ENCODE measurements at regions not wholly inside any gene's neighbourhood (a gene's known extent, or its start where the extent isn't known, plus 50 kb on each side); places are given as distances from the start of the nearest gene placed in this dataset.
"Not testable (repeated sequence)": the region's sequence is repeated elsewhere in the genome, so short reads cannot be mapped to it uniquely, and the experiment has no call there.

DNA sequence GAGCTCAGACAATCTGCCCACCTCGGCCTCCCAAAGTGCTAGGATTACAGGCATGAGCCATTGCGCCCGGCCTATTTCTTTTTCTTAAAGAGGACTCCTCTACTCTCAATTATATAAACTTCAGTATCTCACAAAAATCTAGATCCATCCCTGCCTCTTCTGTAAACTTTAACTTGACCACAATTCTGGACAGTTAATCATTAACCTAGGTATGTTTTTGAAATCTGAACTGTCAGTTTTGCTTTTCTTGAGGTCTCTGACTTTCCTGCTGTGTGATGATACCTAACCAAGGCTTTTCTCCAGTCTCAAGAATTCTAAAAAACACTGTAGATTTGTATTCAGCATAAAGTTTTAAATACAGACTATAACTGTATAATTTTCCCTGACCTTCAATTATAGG lies 388.2 kb upstream of the SYNCRIP start:
- no peak for DNase-seq

DNA sequence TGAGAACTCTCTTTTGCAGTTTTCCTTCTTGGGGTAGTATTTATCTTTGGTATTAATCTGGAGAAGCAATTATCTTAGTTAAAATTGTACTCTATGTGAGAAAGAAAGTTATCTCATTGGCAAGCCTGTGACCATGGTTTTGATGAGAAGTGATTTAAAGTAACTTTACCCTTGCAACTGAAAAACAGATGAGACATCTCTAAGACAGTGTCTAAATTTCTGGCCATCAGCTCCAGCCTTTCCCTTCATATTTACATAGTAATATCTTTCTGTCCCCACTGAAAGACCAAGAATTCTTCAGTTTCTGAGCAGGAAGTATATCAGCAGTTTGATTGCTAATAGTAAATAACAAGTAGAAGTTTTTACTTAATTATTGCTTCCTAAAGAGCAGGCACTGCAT lies 386.1 kb upstream of the SYNCRIP start:
- DNase-seq = no peak

DNA sequence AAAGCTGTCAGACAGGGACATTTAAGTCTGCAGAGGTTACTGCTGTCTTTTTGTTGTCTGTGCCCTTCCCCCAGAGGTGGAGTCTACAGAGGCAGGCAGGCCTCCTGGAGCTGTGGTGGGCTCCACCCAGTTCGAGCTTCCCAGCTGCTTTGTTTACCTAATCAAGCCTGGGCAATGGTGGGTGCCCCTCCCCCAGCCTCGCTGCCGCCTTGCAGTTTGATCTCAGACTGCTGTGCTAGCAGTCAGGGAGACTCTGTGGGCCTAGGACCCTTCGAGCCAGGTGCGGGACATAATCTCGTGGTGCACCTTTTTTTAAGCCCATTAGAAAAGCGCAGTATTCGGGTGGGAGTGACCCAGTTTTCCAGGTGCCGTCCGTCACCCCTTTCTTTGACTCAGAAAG lies 384.2 kb upstream of the SYNCRIP start:
- not testable (repeated sequence) for DNase-seq

DNA sequence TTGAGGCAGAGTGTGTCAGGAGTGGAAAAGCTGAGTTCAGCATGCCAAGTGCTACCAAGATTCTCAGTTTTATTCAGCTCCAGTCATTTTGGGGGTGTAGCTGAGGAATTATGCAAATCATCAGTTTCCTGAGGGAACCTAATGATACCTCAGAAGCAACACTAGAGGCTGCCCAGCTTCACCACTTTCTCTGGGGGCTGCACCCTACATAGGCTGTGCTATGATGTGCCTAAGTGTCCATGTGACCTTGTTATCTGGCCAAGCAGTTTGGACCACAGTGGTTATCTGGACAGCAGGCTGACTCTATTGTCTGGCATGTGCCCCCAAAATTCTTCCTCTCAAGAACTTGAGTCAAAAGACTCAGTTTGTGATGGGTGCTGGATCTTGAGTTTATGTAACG lies 374.6 kb upstream of the SYNCRIP start:
- no peak for DNase-seq

DNA sequence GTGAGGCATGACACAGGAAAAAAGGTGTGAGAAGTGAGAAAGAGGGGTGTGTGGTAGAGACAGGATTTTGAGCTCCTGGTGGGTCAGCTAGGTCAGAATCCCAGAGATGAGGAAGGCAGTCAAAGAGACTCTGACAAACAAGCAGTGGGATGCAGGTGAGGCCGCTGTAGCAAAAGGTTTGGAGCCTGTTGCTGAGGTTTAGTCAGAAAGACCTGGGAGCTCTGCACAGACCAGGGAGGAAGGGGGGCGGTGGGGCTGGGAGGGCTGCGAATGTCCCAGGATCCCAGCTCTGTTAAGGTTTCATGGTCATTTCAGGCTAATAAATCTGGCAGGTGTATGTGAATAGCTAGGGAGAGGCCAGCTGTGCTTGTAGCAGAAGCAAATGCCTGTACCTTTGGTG lies 373.9 kb upstream of the SYNCRIP start:
- no peak for DNase-seq

DNA sequence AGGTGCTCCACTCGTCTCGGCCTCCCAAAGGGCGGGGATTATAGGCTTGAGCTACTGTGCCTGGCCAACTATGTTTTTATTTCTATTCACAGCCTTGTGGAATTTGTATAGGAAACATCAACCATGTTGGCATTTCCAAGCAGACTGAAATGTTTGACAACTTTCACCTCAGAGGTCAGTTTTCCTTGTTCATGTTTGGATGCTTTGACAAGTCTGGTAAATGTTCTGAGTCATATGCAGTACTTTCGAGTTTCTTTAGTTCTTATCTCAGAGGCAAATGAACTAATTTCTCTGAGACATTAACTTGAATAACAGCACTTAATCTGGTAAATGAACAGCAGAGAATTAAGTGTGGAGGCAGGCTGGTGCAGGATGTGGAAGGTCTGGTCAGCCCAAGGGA lies 373.4 kb upstream of the SYNCRIP start:
- no peak for DNase-seq

DNA sequence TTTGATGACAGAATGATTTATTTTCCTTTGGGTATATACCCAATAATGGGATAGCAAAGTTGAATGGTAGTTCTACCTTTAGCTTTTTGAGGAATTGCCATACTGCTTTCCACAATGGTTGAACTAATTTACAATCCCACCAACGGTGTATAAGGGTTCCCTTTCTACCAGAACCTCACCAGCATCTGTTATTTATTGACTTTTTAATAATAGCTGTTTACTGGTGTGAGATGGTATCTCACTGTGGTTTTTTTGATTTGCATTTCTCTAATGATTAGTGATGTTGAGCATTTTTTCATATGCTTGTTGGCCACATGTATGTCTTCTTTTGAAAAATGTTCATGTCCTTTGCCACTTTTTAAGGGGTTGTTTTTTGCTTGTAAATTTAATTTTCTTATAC lies 370.3 kb upstream of the SYNCRIP start:
- not testable (repeated sequence) for DNase-seq

DNA sequence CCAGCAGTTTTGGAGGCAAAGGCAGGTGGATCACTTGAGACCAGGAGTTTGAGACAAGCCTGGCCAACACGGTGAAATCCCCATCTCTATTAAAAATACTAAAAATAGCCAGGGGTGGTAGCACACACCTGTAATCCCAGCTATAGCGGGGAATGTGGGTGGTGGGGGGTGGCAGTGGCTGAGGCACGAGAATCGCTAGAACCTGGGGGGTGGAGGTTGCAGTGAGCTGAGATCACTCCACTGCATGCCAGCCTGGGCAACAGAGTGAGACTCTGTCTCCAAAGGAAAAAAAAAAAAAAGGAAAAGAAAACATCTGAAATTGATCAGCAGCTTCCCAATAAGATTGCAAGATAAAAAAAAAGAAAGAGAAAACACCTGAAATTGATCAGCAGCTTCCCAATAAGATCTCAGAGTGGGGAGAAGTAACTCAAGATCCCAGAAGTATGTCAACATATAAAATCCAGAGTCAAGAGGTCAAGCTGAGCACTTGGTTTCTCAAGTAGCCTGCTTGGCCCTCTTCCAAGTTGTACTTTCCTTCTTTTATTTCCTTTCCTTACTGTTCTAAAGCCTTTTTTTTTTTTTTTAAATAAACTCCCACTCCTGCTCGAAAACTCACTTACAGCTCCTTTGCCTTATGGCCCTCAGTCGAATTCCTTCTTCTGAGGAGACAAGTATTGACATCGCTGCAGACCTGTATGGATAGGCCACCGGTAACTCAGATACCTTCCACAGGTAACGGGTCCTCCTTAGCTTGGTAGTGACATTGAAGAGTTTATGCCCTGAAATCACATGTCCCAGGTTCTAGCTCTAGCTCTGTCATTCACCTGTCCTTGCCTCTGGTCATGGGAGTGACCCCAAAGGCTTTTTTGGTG lies 368.5 kb upstream of the SYNCRIP start:
- no peak for DNase-seq

DNA sequence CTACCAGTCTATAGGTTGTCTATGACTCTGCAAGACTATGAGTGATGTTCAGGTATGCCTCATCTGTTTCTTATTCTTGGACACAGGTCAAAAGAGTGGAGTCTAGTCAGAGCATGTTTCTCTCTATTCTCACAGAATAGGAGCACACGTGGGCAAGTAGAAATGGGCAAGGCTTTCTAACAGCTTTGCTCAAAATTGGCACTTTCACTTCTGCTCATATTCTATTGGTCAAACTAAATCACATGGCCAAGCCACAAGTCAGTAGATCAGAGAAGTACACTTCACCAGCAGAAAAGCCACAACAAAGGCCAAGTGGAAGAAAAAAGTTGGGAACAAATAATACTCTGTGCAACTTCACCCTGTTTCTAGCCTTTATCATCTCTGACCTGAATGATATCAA lies 354.5 kb upstream of the SYNCRIP start:
- DNase-seq = no peak

DNA sequence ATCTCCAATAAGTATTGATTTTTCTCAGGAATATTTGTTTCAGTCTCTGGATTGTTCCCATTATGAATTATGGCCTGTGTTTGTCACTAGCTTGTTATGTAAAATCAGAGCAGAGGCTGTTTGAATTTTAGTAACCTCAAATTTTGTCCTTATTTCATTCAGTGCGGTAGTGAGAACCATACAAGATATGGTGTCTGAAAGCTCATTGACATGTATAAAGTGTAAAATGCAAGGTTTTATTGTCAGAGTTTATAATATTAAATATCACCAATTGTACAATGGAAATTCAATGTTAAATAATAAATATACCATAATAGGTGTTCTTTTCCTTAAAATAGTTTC lies 353.3 kb upstream of the SYNCRIP start:
- no peak for DNase-seq

DNA sequence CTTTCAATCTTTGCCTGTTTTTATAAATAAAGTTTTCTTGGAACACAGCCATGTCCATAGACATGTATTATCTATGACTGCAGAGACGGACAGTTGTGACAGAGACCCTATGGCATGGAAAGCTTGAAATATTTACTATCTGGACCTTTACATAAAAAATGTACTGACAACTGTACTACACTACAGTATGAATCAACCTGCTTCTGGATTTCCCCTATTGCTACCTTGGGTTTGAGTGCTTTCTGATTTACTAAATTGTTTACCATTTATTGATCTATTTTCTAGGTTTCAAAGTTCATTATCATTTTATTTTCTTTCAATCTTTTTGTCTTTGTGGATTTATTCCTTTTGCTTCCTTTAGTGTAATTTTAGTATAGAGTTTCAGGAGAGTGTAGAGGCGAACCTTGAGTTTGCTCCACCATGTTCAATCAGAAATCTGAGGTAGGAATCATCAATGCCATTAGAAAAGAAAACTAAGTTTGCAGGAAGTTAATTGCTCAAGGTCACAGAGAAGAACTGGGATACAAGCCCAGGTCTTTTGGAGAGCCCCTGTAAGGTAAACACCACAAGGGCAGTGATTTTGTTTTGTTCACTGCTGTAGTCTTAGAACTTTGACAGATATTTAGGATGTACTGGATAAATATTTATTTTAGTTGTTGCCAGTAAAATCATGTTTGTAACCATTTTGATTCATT lies 352.8 kb upstream of the SYNCRIP start:
- no peak for DNase-seq

DNA sequence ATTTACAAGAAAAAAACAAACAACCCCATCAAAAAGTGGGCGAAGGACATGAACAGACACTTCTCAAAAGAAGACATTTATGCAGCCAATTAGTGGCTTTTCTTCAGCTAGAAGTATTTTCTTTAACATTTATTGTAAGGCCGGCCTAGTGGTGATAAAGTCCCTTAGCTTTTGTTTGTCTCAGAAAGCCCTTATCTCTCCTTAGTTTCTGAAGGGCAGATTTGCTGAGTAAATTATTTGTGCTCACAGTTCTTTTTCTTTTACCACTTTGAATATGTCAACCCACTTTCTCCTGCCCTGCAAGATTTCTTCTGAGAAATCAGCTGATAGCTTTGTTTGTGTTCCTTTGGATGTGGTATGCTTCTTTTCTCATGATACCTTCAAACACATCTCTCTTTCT lies 344.0 kb upstream of the SYNCRIP start:
- no peak for DNase-seq

DNA sequence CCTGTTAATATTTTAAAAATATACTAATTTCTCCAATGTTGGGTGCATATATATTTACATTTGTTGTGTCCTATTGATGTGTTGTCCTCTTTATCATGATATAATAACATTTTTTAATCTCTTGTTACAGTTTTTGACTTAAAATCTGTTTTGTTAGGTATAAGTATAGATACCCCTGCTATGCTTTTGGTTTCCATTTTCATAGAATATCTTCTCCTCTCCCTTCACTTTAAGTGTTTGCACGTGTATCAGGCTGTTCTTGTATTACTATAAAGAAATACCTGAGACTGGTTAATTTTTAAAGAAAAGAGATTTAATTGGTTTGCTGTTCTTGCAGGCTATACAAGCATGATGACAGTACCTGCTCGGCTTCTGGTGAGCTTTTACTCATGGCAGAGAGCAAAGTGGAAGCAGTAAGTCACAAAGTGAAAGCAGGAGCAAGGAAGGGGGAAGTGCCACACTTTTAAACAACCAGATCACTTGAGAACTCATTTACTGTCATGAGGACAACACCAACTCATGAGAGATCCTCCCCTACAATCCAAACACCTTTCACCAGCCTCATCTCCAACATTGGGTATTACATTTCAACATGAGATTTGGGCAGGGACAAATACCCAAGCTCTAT lies 340.5 kb upstream of the SYNCRIP start:
- no peak for DNase-seq

DNA sequence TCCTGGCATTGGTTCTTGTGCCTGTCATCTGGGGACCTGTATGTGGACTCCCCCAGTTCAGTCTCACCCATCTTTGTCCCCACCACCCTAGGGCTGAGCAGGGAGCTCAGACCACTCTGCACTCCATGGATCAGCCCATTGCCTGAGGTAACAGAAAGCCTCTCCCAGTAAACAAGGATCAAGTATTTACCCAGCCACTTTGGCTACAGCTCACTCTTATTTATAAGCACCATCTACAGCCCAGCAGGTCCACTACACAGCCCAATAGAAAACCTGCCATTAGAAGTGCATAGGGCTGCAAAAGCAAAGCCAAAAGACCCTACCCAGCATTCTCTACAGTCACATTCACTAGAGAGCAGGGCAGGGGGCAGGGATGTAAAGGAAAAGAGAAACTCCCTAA lies 335.0 kb upstream of the SYNCRIP start:
- no peak for DNase-seq

DNA sequence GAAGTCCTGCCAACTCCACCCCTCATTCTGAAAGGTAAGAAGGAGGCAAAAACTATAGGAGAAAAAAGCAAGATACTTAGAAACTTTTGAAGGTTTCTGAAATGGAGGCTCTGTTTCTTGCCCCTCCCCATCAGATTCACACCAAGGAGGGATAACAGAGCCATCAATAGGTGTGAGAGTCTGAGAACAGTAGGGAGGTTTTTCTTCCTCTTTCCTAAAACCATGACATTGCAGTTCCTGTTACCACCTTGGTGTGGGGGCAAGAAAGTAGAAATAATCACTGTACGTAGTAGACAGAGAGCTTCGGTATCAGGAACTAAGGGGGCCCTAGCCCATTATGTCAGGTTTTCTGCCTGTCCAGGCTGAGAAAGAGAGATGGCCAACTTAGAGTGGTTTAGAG lies 333.3 kb upstream of the SYNCRIP start:
- no peak for DNase-seq

DNA sequence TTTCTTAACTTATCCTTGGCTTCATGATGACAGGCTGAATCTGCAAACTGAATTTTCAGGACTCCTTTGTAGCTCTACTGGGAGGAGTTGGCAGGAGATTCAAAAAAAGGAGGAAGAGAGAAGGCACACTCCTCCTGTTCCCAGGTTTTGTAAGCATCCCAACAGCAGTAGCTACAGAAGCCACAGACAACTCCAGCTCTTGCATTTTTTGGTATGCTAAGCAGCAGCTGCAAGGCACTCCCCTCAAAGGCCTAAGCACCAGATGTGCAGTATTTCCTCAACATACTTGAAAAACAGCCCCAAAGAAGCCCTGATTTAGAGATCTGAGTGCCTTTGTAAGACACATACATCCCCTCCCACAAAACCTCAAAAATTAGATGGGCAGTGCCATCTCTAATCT lies 328.6 kb upstream of the SYNCRIP start:
- no peak for DNase-seq

DNA sequence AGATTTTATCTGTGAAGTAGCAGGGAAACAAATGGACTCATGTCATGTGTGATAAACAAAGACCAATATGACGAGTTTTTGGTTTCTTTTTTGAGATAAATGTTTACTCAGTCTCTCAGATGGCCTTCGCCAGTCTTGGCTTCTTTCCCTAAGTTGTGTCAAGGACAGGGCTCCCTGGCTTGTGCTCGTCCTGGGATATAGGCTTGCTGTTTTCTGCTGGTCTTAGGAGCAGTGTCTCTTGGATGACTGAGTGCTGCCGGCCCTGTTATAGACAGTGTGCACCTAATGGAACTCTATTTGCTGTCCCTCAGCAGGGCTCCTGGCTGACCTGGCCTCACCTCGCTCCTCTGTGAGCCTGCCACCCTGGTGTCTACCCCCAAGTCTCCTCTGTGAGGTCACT lies 324.1 kb upstream of the SYNCRIP start:
- no peak for DNase-seq

DNA sequence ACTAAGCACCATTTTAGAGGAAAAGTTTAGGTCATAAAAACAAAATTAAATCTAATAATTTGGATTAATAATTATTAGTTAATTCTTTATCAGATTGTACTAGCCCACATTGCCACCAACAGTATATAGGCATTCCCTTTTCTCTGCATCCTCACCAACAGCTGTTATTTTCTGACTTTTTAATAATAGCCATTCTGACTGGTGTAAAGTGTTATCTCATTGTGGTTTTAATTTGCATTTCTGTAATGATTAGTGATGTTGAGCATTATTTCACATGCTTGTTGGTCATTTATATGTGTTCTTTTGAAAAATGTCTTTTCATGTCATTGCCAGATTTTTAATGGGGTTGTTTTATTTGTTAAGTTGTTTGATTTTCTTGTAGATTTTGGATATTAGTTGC lies 319.1 kb upstream of the SYNCRIP start:
- no peak for DNase-seq

DNA sequence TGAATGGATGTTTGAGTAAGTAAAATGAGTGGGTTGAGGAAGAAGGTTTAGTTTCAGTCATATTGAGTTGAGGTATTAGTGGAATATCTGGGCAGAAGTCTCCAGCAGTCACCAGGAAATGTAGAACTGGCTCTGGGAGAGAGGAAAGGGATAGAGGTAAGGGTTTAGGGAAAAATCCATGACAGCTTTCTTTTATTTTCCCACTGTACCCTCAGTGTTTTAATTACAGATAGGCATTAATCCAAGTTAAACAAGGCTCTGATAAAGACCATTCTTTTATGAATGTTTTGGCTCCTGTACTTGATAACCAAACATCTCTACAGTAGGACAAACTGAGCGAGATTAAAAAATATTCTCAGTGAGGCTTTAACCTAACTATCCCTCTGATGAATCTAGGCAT lies 318.4 kb upstream of the SYNCRIP start:
- no peak for DNase-seq

DNA sequence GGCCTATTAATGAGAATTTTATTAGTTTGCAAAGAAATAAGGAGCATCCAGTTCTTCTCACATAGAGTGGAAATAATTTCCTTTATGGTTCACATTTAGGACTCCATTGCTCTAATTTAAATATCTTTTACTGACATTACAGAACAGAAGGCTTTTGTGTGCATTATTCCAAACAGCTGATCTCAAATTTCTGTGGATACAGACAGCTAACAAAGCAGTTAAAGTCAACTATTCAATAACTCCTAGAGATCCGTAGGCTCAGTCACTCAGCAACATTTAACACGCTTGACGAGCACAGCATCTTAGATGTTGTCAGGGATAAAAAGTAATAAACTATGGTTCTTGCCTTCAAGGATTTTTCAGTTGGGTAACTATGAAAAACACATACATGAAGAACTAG lies 305.8 kb upstream of the SYNCRIP start:
- no peak for DNase-seq

DNA sequence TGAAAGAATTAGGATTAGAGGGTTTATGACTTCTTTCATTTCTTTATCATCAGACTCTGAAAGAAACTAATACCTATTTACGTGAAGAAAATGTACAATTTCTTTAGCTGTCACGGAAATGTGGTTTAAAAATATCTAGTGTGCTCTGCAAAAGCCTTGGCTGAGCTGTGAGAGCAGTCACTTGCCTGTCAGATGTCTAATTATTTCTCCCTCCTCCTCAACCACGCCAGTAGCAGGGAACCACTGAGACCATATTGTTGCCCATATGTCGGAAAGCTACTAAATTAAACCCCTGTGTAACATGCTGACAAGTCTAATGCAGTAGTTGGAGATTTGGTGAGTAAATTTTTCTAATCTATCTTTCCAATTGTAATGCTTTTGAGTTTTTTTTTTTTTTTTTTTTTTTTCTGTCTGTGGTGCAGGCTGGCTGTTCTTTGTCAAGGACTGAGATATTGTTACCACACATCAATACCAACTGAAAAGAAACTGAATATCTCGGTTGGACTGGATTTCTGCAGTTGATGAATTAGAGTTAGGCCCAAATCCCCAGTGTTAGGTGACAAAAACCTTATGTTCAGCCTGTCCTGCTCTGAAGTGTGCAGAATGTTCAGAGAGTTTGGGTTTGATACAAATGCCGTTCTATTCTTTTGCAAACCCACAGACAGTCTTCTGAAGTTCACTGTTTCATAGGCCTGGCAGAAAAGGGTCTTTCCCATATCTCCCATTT lies 302.9 kb upstream of the SYNCRIP start:
- DNase-seq = no peak

DNA sequence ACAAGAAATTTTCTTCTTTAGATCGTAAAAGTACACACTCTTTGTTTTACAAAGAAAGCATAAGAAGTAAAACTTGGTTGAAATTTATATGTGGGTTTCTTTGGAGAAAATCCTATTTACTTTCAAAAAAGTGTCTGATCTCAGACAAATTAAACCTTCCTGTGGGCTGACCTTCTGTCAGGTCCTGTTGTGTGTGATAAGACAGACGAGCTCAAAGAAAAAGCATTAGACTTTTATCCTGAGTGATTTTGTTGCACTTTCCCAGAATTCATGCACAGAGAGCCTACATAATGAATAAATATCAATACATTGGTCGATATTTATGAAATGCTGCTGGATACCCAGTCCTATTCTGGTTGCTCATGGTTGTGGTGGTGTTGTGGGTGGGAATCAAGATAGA lies 302.1 kb upstream of the SYNCRIP start:
- DNase-seq = no peak

DNA sequence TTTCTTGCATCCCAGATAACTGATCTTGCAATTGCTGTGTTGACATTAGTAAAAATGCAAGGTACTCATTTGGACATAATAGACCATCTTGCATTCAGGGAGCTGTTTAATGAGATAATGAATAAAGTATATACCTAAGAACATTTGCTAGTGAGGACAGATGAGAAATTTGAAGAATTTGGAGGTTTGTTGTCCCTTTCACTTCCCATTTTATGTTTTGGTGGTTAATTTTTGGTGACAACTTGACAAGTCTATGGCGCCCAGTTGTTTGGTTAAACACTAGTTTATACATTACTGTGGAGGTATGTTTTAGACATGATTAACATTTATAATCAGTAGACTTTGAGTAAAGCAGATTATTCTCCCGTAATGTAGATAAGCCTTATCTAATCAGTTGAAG lies 300.2 kb upstream of the SYNCRIP start:
- DNase-seq = no peak

DNA sequence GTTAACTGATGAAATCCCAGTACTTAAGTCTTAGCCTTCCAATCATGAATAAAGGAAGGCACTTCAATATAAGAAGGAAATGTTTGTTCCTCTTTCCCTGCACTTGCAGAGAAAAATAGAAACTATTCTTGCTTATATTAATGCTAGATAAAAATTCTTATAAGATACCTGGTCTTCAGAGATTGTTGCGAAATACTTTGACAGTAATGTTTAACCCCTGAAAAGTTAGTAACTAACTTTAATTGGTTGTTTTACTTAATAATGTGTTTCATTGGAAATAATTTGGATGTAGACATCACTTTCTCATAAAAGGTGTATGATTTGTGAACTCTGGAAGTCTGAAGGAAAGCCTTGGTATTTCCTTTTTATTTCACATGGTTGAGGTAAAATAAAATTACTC lies 294.2 kb upstream of the SYNCRIP start:
- DNase-seq = no peak
